IMR-90 (cell line): ENCODE measurements at regions not wholly inside any gene's neighbourhood (a gene's known extent, or its start where the extent isn't known, plus 50 kb on each side); places are given as distances from the start of the nearest gene placed in this dataset.

Experiments used
- ATAC-seq: fragments of 200-7000 bp; cut with Tn5 transposase; 2 replicates; pipeline ENCODE4 v1.9.1; 2020; ENCODE audit warnings: low read depth, mild to moderate bottlenecking, moderate library complexity
- BruUV-seq: library from RNA; stranded (reverse); fragments of 400-500 nt; replicated peaks from 2 replicates; lab custom pipeline; 2021; lab: Mats Ljungman, UMichigan
- CTCF ChIA-PET: fragments of 300-600 bp; formaldehyde crosslinking; extraction: SDS; loops from one replicate; lab custom pipeline; 2021; ENCODE audit warnings: antibody characterized with exemption; lab: Yijun Ruan, JAX
- POLR2A ChIA-PET: fragments of 300-600 bp; sonication (Branson Sonifier 250); formaldehyde crosslinking; loops from one replicate; lab custom pipeline; 2022; ENCODE audit warnings: antibody characterized with exemption; ENCODE audit not compliant: unreplicated experiment; lab: Charles Lee
- DNase-seq: peaks from one replicate; pipeline ENCODE4 v3.0.0; 2013
- H2AFZ ChIP-seq: replicated peaks from 2 replicates; pipeline ENCODE3; 2013; ENCODE audit warnings: low read length, mild to moderate bottlenecking; ENCODE audit not compliant: poor library complexity
- H2AK5ac ChIP-seq: 2 replicates; pipeline ENCODE4 v1.6.1; 2013; ENCODE audit warnings: low read depth, low read length, inconsistent platforms
- H2AK9ac ChIP-seq: replicated peaks from 2 replicates; pipeline ENCODE3; 2013; ENCODE audit warnings: mild to moderate bottlenecking, low read depth, low read length, moderate library complexity; ENCODE audit not compliant: poor library complexity
- H2BK120ac ChIP-seq: 2 replicates; pipeline ENCODE4 v1.6.1; 2013; ENCODE audit warnings: low read depth, low read length, inconsistent platforms
- H2BK15ac ChIP-seq: 3 replicates; pipeline ENCODE4 v1.6.1; 2013; ENCODE audit warnings: low read depth, low read length, inconsistent platforms
- H2BK20ac ChIP-seq: 2 replicates; pipeline ENCODE4 v1.6.1; 2013; ENCODE audit warnings: low read depth, mild to moderate bottlenecking, inconsistent platforms, low read length, moderate library complexity
- H2BK5ac ChIP-seq: 2 replicates; pipeline ENCODE4 v1.6.1; 2013; ENCODE audit warnings: mild to moderate bottlenecking, low read depth, low read length, inconsistent platforms; ENCODE audit not compliant: poor library complexity, severe bottlenecking
- H3K14ac ChIP-seq: replicated peaks from 2 replicates; pipeline ENCODE4 v1.6.1; 2013; ENCODE audit warnings: low read depth, low read length, inconsistent platforms
- H3K18ac ChIP-seq: 2 replicates; pipeline ENCODE4 v1.6.1; 2013; ENCODE audit warnings: low read depth, low read length, control low read depth
- H3K23ac ChIP-seq: 2 replicates; pipeline ENCODE4 v1.6.1; 2013; ENCODE audit warnings: low read depth, low read length, inconsistent platforms
- H3K27ac ChIP-seq: 2 replicates; pipeline ENCODE4 v1.5.1; 2013; ENCODE audit warnings: mild to moderate bottlenecking, control low read depth, low read length; ENCODE audit not compliant: insufficient read depth
- H3K27me3 ChIP-seq: 2 replicates; pipeline ENCODE4 v1.6.1; 2013; ENCODE audit warnings: low read length; ENCODE audit not compliant: control insufficient read depth, insufficient read depth
- H3K36me3 ChIP-seq: 2 replicates; pipeline ENCODE4 v1.6.1; 2013; ENCODE audit warnings: low read length, mixed read lengths; ENCODE audit not compliant: control insufficient read depth, insufficient read depth
- H3K4ac ChIP-seq: 2 replicates; pipeline ENCODE4 v1.6.1; 2013; ENCODE audit warnings: low read depth, low read length, inconsistent platforms
- H3K4me1 ChIP-seq: 2 replicates; pipeline ENCODE4 v1.6.1; 2013; ENCODE audit warnings: low read length, mixed read lengths; ENCODE audit not compliant: control insufficient read depth, insufficient read depth
- H3K4me2 ChIP-seq: 2 replicates; pipeline ENCODE4 v1.6.1; 2013; ENCODE audit warnings: low read depth, mild to moderate bottlenecking, control low read depth, low read length, moderate library complexity
- H3K4me3 ChIP-seq: 2 replicates; pipeline ENCODE4 v1.5.1; 2013; ENCODE audit warnings: low read depth, mild to moderate bottlenecking, control low read depth, low read length, moderate library complexity; ENCODE audit not compliant: insufficient read depth
- H3K56ac ChIP-seq: 2 replicates; pipeline ENCODE4 v1.6.1; 2013; ENCODE audit warnings: low read length, inconsistent platforms; ENCODE audit not compliant: insufficient read depth; ENCODE audit errors: extremely low read depth
- H3K79me1 ChIP-seq, 2 experiments: 2 replicates each; pipeline ENCODE4 v1.6.1; 2013; ENCODE audit warnings: low read length in 2 of 2, inconsistent platforms in 1 of 2, low read depth in 1 of 2
- H3K9ac ChIP-seq: 2 replicates; pipeline ENCODE4 v1.6.1; 2013; ENCODE audit warnings: low read depth, low read length, control low read depth
- H3K9me1 ChIP-seq: 2 replicates; pipeline ENCODE4 v1.6.1; 2013; ENCODE audit warnings: low read length, inconsistent platforms; ENCODE audit not compliant: insufficient read depth
- H3K9me3 ChIP-seq: 2 replicates; pipeline ENCODE4 v1.6.1; 2013; ENCODE audit warnings: low read length; ENCODE audit not compliant: control insufficient read depth, insufficient read depth
- H4K20me1 ChIP-seq: 2 replicates; pipeline ENCODE4 v1.6.1; 2013; ENCODE audit warnings: low read length, inconsistent platforms; ENCODE audit not compliant: insufficient read depth
- H4K5ac ChIP-seq: 2 replicates; pipeline ENCODE4 v1.6.1; 2013; ENCODE audit warnings: mild to moderate bottlenecking, low read depth, low read length, control low read depth
- H4K8ac ChIP-seq, 2 experiments: 2 replicates each; pipeline ENCODE4 v1.6.1; 2013; ENCODE audit warnings: low read depth in 2 of 2, low read length in 2 of 2, control low read depth in 1 of 2, inconsistent platforms in 1 of 2
- H4K91ac ChIP-seq: 2 replicates; pipeline ENCODE4 v1.6.1; 2013; ENCODE audit warnings: low read depth, low read length, inconsistent platforms; ENCODE audit not compliant: insufficient read depth
- CEBPB ChIP-seq: IDR thresholded peaks from 2 replicates; pipeline ENCODE4 v1.6.1; 2012; ENCODE audit warnings: low read depth, low read length, improper control_type of control experiment
- CTCF ChIP-seq: conservative IDR thresholded peaks from 2 replicates; pipeline ENCODE4 v1.5.1; 2012; ENCODE audit warnings: mild to moderate bottlenecking, low read depth, low read length, improper control_type of control experiment
- ELK1 ChIP-seq: fragments of 150-350 bp; IDR thresholded peaks from 2 replicates; pipeline ENCODE4 v1.6.1; 2016; ENCODE audit warnings: low read depth, mild to moderate bottlenecking, low read length, moderate library complexity, borderline replicate concordance
- FOS ChIP-seq: fragments of 150-350 bp; IDR thresholded peaks from 2 replicates; pipeline ENCODE4 v1.6.1; 2016; ENCODE audit warnings: low read depth, low read length
- MAFK ChIP-seq: IDR thresholded peaks from 2 replicates; pipeline ENCODE4 v1.6.1; 2012; ENCODE audit warnings: low read depth, low read length, improper control_type of control experiment
- POLR2A ChIP-seq: IDR thresholded peaks from 2 replicates; pipeline ENCODE4 v1.6.1; 2012; ENCODE audit warnings: mild to moderate bottlenecking, low read depth, low read length
- RAD21 ChIP-seq: IDR thresholded peaks from 2 replicates; pipeline ENCODE4 v1.6.1; 2012; ENCODE audit warnings: low read length, improper control_type of control experiment
- RFX5 ChIP-seq: IDR thresholded peaks from 2 replicates; pipeline ENCODE4 v1.8.0; 2012; ENCODE audit warnings: low read depth, mild to moderate bottlenecking, low read length, moderate library complexity
- WGBS, 2 experiments: methylation state at CpG; one replicate each; pipeline versions ENCODE4 v1.1.5 to v1.1.7; 2013; ENCODE audit warnings: missing lambda C conversion rate in 2 of 2; ENCODE audit not compliant: insufficient read length in 1 of 2; ENCODE audit errors: extremely low coverage in 2 of 2; 5-methylcytosine and 5-hydroxymethylcytosine counted together
- dilution Hi-C: fragments of 300-500 bp; cut with HindIII; formaldehyde crosslinking; loops from one replicate; pipeline ENCODE4 v1.14.3; 2018; ENCODE audit warnings: low sequenced_read_pairs; ENCODE audit not compliant: unreplicated experiment
- in situ Hi-C: fragments of 300-500 bp; cut with MboI; formaldehyde crosslinking; loops from 3 replicates; pipeline ENCODE4 v1.14.3; 2019; ENCODE audit warnings: low sequenced_read_pairs, inconsistent platforms, mixed read lengths
- intact Hi-C: fragments of 100-400 bp; cut with micrococcal nuclease; formaldehyde crosslinking; loops from 2 replicates; pipeline ENCODE4 v1.10.0; 2022

- peak overlapping the region; percentile 57 for H3K27ac ChIP-seq
- peak overlapping the region; percentile 68 for H4K5ac ChIP-seq
- H2AK9ac ChIP-seq = no peak overlapping the region
- peak overlapping the region; percentile 3 to 70 for H4K8ac ChIP-seq
- CTCF ChIA-PET = interaction anchor here (1.0 to 1.1 kb wide), 2 partner anchors 55 to 289 kb away, joined by 3 read pairs; partner anchors contain the start of gene PCBD2
- BruUV-seq = no TSS peak
- in situ Hi-C loops = no loop called here
- TF ChIP-seq RFX5 = no peak
- no peak for TF ChIP-seq MAFK
- TF ChIP-seq CEBPB = no peak
- no peak for TF ChIP-seq FOS
- no peak for TF ChIP-seq ELK1
- TF ChIP-seq POLR2A = no peak
- TF ChIP-seq RAD21 = no peak
- TF ChIP-seq CTCF = no peak
- H3K4me2 ChIP-seq = peak overlapping the region; percentile 58
- POLR2A ChIA-PET = interaction anchor here (1.2 kb wide), 1 partner anchor 53 kb away, joined by 3 read pairs; no protein-coding TSS in a partner anchor
- dilution Hi-C loops = no loop called here
- peak overlapping the region; percentile 75; the same call in 1 of the 2 replicates for H2AK5ac ChIP-seq
- 0 out of 4 replicates have a peak, but pooled peaks cover 0 to 3% of the 10 kb centered on the region in 2 experiments for H3K79me1 ChIP-seq
- peak overlapping the region; percentile 70 for H3K23ac ChIP-seq
- H2BK15ac ChIP-seq = peak overlapping the region; percentile 72; the same call in 1 of the 3 replicates
- H2BK120ac ChIP-seq = peak overlapping the region; percentile 90
- peak overlapping the region; percentile 74; the same call in 1 of the 2 replicates for H3K18ac ChIP-seq
- peaks cover 6% of the 10 kb centered on the region; the same call in 1 of the 2 replicates for H3K9me1 ChIP-seq
- no peaks in the 10 kb centered on the region for H3K36me3 ChIP-seq
- no peaks in the 10 kb centered on the region for H4K20me1 ChIP-seq
- peak overlapping the region; percentile 88 for H3K4ac ChIP-seq
- no peaks in the 10 kb centered on the region for H3K27me3 ChIP-seq
- peak overlapping the region; percentile 68 for H3K14ac ChIP-seq
- WGBS, 2 experiments = 43% methylated on average over 1 of the region's 2 CpGs; no CpG with 5 or more reads in 1 of the 2 experiments
- H2BK20ac ChIP-seq = peak overlapping the region; percentile 94
- H4K91ac ChIP-seq = peak overlapping the region; percentile 3; the same call in 1 of the 2 replicates
- peak overlapping the region; percentile 56 for H2BK5ac ChIP-seq
- intact Hi-C loops = loop anchor here (5.0 kb wide), 2 partner anchors 138 to 287 kb away; partner anchors contain the start of gene PCBD2
- H3K4me1 ChIP-seq = peaks cover 19% of the 10 kb centered on the region
- H3K56ac ChIP-seq = 0 out of 2 replicates have a peak overlapping the region, but pooled peaks have one; percentile 19
- DNase-seq (no peak), ATAC-seq (peak; percentile 7)
- no peaks in the 10 kb centered on the region for H3K9me3 ChIP-seq
- no peak overlapping the region for H3K9ac ChIP-seq
- H2AFZ ChIP-seq = peak overlapping the region; percentile 60
- H3K4me3 ChIP-seq = no peak overlapping the region
Observed at GRCh38 chr5:135194126-135194488, 160.1 kb upstream of the PITX1 start.
